Stimulated activated CD8-positive, alpha-beta memory T cell treated with anti-CD3 and anti-CD28 coated beads, Interleukin-7, amount 100 ng/mL, for 48 hours (primary cell): ENCODE measurements at regions not wholly inside any gene's neighbourhood (a gene's known extent, or its start where the extent isn't known, plus 50 kb on each side); places are given as distances from the start of the nearest gene placed in this dataset.

ENCODE experiments used
- DNase-seq, 2 donors: peaks; one replicate each; pipeline ENCODE4 v3.0.0-alpha.2; 2020; ENCODE audit warnings: low read depth in 1 of 2; ENCODE audit errors: extremely low read depth in 1 of 2

- no peak for DNase-seq
Measured at GRCh38 chr1:5254975-5255374, 600.6 kb downstream of the AJAP1 start.

DNA sequence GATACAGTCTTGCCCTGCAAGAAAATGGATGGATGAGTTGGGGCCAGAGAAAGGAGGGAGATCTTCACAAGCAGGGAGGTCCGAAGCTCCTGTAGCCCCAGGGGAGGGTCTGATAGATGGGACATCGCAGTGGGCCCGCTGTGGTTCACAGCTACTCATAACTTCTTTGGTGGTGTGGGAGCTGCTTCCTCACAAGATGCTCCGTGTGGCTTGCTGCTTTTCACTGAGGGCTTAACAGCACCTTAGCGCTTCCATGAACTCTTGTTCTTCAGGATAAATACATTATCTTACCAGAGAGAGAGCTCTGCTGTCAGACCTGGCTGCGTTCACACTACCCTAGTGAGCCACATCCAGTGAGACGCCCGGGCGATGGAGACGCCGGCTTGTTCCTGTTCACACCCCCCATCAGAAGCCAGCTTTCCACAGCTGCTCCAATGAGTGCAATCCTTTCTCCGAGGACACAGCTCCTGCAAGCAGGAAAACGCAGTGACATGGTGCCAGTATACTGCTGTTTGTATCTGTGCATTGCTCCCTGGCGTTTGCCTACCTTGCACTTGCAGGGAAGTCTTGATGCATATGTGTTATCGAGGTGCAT, 599.8 kb downstream of the AJAP1 start:
- no peak for DNase-seq

DNA sequence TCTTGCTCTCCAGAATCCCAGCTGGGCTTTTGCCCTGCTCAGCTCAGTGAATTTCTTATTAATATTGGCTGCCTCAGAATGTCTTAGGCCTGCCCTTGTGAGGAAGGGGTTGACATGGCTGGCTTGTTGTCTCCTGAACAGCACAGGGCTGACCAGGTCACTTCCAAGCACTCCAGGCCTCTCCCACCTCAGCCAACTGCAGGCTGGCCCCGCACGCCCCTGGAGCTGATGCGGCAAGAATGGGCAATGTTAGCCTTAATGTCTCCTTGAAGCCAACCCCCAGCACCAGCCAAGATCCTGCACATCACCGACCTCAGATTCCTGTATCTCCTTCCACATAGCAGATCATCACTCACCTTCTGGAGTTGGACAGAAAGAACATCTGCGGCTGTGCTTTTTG, 598.6 kb downstream of the AJAP1 start:
- no peak for DNase-seq

GRCh38 chr1:5250336-5250735, 595.9 kb downstream of the AJAP1 start:
- DNase-seq, result no peak

DNA sequence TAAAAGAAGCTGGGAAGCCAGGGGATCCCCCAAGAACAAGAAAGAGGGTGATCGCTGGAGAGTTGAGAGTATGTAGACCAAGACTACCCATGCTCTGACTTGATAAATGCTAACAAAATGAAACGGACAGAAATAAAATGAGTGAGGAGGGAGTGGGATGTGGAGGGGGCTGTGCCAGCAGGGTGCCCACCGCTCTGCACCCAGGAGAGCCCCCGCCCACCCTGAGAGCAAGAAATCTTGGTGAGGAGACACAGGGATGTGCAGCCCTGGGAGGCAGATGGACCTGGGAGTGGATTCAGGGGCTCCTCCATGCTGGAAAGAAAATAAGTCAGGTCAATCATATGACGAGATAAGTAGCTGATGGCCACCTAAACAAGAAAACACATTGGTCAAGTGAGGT, 590.9 kb downstream of the AJAP1 start:
- DNase-seq, result no peak

DNA sequence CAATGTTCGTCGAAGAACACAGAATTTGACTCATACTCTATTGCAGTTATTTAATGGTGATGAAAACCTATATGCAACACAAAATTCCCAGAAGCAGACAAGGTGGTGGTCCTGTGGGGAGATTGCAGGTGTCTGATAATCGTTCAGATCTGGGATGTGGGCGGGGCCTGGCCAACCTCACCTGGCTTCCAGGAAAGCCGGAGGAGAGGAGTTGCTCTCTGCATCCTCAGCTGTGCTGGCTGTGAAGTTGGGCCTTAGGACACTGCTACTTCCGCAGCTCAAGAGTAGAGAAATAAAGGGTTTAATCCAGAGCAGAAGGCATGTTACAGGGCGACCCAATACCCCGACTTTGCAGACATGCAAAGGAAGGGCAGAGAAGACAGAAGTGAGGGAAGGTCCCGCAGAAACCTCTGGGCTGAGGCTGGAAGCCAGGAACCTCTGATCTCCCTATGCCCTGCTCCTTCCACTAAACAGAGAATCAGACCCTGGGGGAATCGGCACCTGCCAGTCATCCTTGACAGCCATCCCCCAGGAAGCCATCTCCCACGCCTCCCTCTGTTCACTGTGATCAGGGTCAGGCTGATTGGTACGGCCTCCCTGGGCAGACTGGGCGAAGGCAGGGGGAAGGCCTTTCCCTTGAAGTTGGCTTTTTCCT, 590.3 kb downstream of the AJAP1 start:
- DNase-seq, result no peak

DNA sequence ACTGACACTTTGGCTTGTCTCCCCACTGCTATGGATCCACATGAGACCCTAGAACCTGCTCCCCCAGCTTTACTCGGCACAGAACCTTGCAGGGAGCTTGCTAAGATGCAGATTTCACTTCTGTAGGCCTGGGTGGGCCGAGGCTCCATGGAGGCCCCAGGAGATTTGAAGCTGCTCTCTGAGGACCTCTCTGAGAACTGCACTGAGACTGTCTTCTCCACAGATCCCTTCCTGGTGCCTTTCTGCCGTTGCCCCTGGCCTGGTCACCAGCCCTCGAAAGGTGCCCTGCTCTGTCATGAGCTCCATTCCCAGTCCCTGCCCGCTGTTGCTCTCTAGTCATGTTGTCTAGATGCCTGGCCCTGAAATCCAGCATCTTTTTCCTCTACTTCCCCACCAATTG, 588.4 kb downstream of the AJAP1 start:
- no peak for DNase-seq

GRCh38 chr1:5239911-5240310, 585.5 kb downstream of the AJAP1 start:
- no peak for DNase-seq

- no peak for DNase-seq
Measured at GRCh38 chr1:5238351-5239130, 584.1 kb downstream of the AJAP1 start.

- DNase-seq, result no peak
Measured at GRCh38 chr1:5235355-5235899, 581.0 kb downstream of the AJAP1 start.

DNA sequence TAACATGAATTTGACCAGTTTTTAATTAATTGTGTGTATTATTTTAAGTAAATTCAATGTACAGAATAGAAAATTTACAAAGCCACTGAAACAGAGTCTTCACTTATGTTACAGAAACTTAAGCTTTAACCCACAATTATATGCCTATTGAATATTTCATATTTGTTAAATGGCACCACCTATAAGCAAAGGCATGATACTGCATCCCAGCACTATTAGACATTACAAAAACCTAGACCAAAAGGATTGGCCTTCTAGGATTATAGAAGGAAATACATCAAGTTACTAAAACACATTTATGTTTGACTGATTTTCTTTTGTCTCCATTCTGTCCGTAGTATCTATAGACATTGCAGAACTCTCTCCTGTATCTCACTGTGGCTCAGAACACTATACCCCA, 578.1 kb downstream of the AJAP1 start:
- DNase-seq, result no peak

- DNase-seq, result no peak
Measured at GRCh38 chr1:5231541-5232315, 577.3 kb downstream of the AJAP1 start.

GRCh38 chr1:5227114-5227513, 572.7 kb downstream of the AJAP1 start:
- no peak for DNase-seq

- no peak for DNase-seq
Measured at GRCh38 chr1:5225707-5226704, 571.6 kb downstream of the AJAP1 start.

DNA sequence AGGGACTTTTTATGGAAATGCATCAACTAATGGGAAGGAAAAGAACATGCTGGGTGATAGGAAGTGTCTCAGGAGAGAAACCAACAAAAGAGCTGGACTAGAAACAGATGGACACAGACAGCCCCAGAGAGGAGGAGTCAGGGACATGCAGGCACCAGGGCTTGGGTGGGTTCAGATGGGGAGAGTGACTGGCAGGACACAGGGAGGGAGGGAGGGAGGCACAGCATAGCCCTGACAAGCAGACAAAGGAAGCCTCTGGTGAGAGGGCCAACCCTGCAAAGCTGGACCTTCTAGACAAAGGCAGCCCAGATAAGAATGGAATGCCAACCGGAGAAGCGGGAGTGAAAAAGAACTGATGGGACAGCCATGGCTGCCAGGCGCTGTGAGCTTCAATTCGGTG, 568.8 kb downstream of the AJAP1 start:
- no peak for DNase-seq

DNA sequence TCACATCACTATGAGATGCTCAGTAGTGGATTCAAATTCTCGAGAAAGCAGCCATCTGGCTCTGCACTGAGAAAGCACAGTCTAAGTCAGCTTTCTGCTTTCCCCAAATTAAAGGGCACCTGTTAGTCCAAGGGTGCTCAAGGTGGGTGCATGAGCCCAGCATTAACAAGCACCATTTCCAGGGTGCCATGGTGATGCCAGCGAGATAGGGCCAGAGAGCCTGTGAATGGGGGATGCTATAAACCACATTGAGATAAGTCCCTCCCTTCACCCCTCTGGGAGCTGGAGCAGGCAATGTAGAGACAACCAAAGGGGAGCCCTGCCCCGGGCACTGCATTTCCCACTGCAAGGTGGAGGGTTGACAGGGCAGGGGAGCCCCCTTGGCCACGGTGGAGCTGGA, 568.2 kb downstream of the AJAP1 start:
- DNase-seq, result no peak

DNA sequence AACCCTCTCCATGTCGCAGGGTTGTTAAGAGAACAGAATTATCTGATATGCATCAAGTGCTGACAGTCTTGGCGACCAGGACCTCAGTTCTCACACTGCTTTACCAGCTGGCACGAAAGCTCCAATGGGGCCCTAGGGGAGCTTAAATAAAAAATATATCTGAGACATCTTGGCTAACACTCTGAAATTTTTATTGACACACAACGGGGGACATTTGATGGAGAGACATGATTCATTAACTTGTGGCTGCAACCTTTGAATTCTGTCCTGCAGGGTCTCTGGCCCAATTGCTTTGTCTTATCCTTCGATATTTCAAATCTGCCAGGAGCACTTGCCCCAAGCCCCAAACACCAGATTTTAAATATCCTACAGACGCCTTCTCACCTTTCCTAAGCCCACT, 567.0 kb downstream of the AJAP1 start:
- DNase-seq, result no peak

- DNase-seq, result no peak
Measured at GRCh38 chr1:5220821-5221220, 566.4 kb downstream of the AJAP1 start.

DNA sequence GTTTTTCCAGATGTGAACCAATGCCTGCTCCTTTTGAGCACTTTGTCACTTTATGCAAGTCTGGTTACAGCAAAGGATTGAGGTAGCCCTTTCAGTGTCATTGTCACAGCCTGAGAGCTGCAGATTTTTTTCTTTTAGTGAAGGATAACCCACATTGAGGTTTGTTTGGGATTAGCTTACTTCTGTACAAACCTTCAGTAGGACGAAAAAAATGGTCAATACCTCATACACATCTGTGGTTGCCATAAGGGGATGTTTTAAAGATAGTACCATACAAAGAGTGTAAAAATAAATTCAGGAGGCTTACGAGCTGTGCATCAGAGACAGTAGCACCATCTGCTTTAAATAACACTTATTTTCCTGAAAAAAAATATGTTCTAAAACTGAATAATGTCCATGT, 566.0 kb downstream of the AJAP1 start:
- DNase-seq, result no peak

- DNase-seq, result no peak
Measured at GRCh38 chr1:5200006-5200405, 545.6 kb downstream of the AJAP1 start.
